ENCODE measurements at regions not wholly inside any gene's neighbourhood (a gene's known extent, or its start where the extent isn't known, plus 50 kb on each side); places are given as distances from the start of the nearest gene placed in this dataset.

- Mint-ChIP-seq H3K9me3 (ENCODE audit: unreplicated experiment) (peaks cover 7% of the 10 kb centered on the region), H3K4me1 (ENCODE audit: low read depth, unreplicated experiment) (peaks cover 31% of the 10 kb centered on the region), H3K27ac (ENCODE audit: unreplicated experiment) (peak overlapping the region; percentile 69), H3K36me3 (ENCODE audit: unreplicated experiment) (no peaks in the 10 kb centered on the region), H3K27me3 (ENCODE audit: unreplicated experiment) (peaks cover 7% of the 10 kb centered on the region), H3K4me3 (ENCODE audit: unreplicated experiment) (no peak overlapping the region)
- TF ChIP-seq, protein P1, sequence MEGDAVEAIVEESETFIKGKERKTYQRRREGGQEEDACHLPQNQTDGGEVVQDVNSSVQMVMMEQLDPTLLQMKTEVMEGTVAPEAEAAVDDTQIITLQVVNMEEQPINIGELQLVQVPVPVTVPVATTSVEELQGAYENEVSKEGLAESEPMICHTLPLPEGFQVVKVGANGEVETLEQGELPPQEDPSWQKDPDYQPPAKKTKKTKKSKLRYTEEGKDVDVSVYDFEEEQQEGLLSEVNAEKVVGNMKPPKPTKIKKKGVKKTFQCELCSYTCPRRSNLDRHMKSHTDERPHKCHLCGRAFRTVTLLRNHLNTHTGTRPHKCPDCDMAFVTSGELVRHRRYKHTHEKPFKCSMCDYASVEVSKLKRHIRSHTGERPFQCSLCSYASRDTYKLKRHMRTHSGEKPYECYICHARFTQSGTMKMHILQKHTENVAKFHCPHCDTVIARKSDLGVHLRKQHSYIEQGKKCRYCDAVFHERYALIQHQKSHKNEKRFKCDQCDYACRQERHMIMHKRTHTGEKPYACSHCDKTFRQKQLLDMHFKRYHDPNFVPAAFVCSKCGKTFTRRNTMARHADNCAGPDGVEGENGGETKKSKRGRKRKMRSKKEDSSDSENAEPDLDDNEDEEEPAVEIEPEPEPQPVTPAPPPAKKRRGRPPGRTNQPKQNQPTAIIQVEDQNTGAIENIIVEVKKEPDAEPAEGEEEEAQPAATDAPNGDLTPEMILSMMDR (IDR thresholded peaks at IDR 0.05; ENCODE audit: partially characterized antibody, unreplicated experiment), result no peak
- DNase-seq, result peak; percentile 25
Observed at GRCh38 chr2:48183991-48184390, 130.5 kb upstream of the FOXN2 start.

GRCh38 chr2:48187503-48187902 lies 127.0 kb upstream of the FOXN2 start:
- H3K4me3 Mint-ChIP-seq (ENCODE audit: unreplicated experiment), result no peak overlapping the region
- TF ChIP-seq, protein P1 (IDR thresholded peaks at IDR 0.05; ENCODE audit: partially characterized antibody, unreplicated experiment), result no peak
- no peaks in the 10 kb centered on the region for H3K36me3 Mint-ChIP-seq (ENCODE audit: unreplicated experiment)
- H3K27ac Mint-ChIP-seq (ENCODE audit: unreplicated experiment), result no peak overlapping the region
- peaks cover 7% of the 10 kb centered on the region for H3K27me3 Mint-ChIP-seq (ENCODE audit: unreplicated experiment)
- peaks cover 7% of the 10 kb centered on the region for H3K9me3 Mint-ChIP-seq (ENCODE audit: unreplicated experiment)
- no peak for DNase-seq
- H3K4me1 Mint-ChIP-seq (ENCODE audit: low read depth, unreplicated experiment), result peaks cover 24% of the 10 kb centered on the region

DNA sequence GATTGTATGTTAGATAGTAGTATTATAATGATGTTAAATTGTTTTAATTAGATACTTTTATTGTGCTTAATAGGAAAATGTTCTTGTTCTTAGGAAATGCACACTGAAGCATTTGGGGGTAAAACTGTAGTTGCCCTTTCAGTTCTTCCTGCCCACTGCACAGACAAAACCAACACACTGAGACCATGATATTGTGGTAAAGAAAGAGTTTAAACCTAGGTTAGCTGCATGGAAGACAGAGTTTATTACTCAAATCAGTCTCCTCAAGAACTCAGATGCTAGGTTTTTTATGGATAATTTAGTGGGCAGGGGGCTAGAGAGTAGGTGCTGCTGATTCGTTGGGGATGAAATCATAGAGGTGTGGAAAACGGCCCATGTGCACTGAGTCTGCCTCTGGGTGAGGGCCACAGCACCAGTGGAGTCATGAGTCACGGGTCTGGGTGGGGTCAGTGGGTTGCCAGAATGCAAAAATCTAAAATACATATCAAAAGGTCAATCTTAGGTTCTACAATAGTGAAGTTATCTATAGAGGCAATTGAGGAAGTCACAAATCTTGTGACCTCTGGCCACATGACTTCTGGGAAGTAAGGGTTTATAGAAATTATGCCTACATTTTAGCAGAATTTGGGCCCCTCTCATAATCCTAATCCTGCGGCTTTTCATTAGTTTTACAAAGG lies 124.8 kb upstream of the FOXN2 start:
- Mint-ChIP-seq H3K9me3 (ENCODE audit: unreplicated experiment) (peaks cover 8% of the 10 kb centered on the region), H3K36me3 (ENCODE audit: unreplicated experiment) (no peaks in the 10 kb centered on the region), H3K27ac (ENCODE audit: unreplicated experiment) (no peak overlapping the region), H3K4me3 (ENCODE audit: unreplicated experiment) (no peak overlapping the region), H3K27me3 (ENCODE audit: unreplicated experiment) (peaks cover 3% of the 10 kb centered on the region), H3K4me1 (ENCODE audit: low read depth, unreplicated experiment) (peaks cover 22% of the 10 kb centered on the region)
- DNase-seq, result no peak
- TF ChIP-seq, protein P1 (IDR thresholded peaks at IDR 0.05; ENCODE audit: partially characterized antibody, unreplicated experiment), result no peak

GRCh38 chr2:48190230-48190629 lies 124.3 kb upstream of the FOXN2 start:
- no peak for DNase-seq
- peaks cover 23% of the 10 kb centered on the region for H3K4me1 Mint-ChIP-seq (ENCODE audit: low read depth, unreplicated experiment)
- H3K27ac Mint-ChIP-seq (ENCODE audit: unreplicated experiment), result no peak overlapping the region
- peaks cover 6% of the 10 kb centered on the region for H3K27me3 Mint-ChIP-seq (ENCODE audit: unreplicated experiment)
- no peaks in the 10 kb centered on the region for H3K36me3 Mint-ChIP-seq (ENCODE audit: unreplicated experiment)
- no peak overlapping the region for H3K4me3 Mint-ChIP-seq (ENCODE audit: unreplicated experiment)
- peaks cover 11% of the 10 kb centered on the region for H3K9me3 Mint-ChIP-seq (ENCODE audit: unreplicated experiment)
- TF ChIP-seq, protein P1 (IDR thresholded peaks at IDR 0.05; ENCODE audit: partially characterized antibody, unreplicated experiment), result no peak

DNA sequence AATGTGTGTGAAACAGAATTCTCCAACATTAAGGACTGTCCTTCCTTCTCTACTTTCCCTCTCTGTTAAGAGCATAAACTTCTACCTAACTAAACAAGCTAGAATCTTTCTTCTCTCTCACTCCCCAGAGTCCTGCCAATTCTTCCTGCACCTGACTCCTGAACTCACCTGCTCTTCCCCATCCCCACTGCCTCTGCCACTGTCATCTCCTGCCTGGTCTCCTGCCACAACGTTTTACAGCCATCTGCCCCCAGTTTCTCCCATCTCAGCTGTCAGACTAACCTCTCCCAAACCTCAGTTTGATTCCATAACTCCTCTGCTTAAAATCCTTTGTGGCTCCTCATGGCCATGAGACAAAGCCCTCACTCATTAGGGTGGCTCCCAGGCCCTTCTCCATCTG lies 119.8 kb upstream of the FOXN2 start:
- Mint-ChIP-seq H3K4me1 (ENCODE audit: low read depth, unreplicated experiment) (peaks cover 51% of the 10 kb centered on the region), H3K36me3 (ENCODE audit: unreplicated experiment) (no peaks in the 10 kb centered on the region), H3K4me3 (ENCODE audit: unreplicated experiment) (peak overlapping the region; percentile 13), H3K27ac (ENCODE audit: unreplicated experiment) (peak overlapping the region; percentile 94), H3K27me3 (ENCODE audit: unreplicated experiment) (peaks cover 15% of the 10 kb centered on the region), H3K9me3 (ENCODE audit: unreplicated experiment) (peaks cover 22% of the 10 kb centered on the region)
- no peak for DNase-seq
- TF ChIP-seq, protein P1 (IDR thresholded peaks at IDR 0.05; ENCODE audit: partially characterized antibody, unreplicated experiment), result no peak
